ENCODE measurements at regions not wholly inside any gene's neighbourhood (a gene's known extent, or its start where the extent isn't known, plus 50 kb on each side); places are given as distances from the start of the nearest gene placed in this dataset.

DNA sequence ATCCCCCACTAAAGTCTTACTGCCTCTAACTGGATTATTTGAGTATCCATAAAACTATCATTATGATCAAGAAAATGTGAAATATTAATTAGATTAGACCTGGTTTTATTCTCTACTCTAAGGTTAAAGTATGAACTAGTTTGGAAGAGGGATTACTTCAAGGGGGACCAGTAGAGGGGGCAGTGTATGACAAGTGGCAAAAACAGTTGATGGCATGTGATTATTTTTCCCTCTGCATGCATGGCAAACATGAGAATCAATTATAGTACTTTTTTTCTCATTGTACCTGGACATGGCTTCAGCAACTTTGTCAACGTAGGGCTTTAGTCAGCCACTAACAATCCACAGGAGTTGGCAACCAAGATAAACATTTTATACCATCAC is 145.0 kb upstream of the SLC38A2 start:
- TF ChIP-seq, protein P1, sequence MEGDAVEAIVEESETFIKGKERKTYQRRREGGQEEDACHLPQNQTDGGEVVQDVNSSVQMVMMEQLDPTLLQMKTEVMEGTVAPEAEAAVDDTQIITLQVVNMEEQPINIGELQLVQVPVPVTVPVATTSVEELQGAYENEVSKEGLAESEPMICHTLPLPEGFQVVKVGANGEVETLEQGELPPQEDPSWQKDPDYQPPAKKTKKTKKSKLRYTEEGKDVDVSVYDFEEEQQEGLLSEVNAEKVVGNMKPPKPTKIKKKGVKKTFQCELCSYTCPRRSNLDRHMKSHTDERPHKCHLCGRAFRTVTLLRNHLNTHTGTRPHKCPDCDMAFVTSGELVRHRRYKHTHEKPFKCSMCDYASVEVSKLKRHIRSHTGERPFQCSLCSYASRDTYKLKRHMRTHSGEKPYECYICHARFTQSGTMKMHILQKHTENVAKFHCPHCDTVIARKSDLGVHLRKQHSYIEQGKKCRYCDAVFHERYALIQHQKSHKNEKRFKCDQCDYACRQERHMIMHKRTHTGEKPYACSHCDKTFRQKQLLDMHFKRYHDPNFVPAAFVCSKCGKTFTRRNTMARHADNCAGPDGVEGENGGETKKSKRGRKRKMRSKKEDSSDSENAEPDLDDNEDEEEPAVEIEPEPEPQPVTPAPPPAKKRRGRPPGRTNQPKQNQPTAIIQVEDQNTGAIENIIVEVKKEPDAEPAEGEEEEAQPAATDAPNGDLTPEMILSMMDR (IDR thresholded peaks at IDR 0.05), result no peak
- TF ChIP-seq POLR2A (IDR thresholded peaks at IDR 0.05), result no peak

All from body of pancreas (tissue), 4 donors.